NT2/D1 (cell line): ENCODE measurements at regions not wholly inside any gene's neighbourhood (a gene's known extent, or its start where the extent isn't known, plus 50 kb on each side); places are given as distances from the start of the nearest gene placed in this dataset.
"Not testable (repeated sequence)": the region's sequence is repeated elsewhere in the genome, so short reads cannot be mapped to it uniquely, and the experiment has no call there.

Experiments
- DNase-seq: peaks from one replicate; pipeline ENCODE4 v3.0.0-alpha.2; 2011; ENCODE audit warnings: low read depth, low spot score
- H3K27me3 ChIP-seq: 2 replicates; pipeline ENCODE4 v1.6.0; 2011; ENCODE audit warnings: mild to moderate bottlenecking; ENCODE audit not compliant: insufficient read length, insufficient read depth
- H3K36me3 ChIP-seq: 2 replicates; pipeline ENCODE4 v1.6.1; 2011; ENCODE audit warnings: mild to moderate bottlenecking, low read length, mixed read lengths; ENCODE audit not compliant: insufficient read depth, insufficient read length
- H3K4me1 ChIP-seq: 2 replicates; pipeline ENCODE4 v1.5.1; 2011; ENCODE audit not compliant: insufficient read depth, insufficient read length
- H3K4me3 ChIP-seq: 2 replicates; pipeline ENCODE4 v1.5.1; 2011; ENCODE audit warnings: low read depth; ENCODE audit not compliant: insufficient read length
- H3K9ac ChIP-seq: 2 replicates; pipeline ENCODE4 v1.6.0; 2011; ENCODE audit warnings: low read depth; ENCODE audit not compliant: insufficient read length
- H3K9me3 ChIP-seq: 2 replicates; pipeline ENCODE4 v1.5.1; 2011; ENCODE audit warnings: mild to moderate bottlenecking, low read length; ENCODE audit not compliant: insufficient read depth
- SUZ12 ChIP-seq: IDR thresholded peaks from 2 replicates; pipeline ENCODE4 v1.6.1; 2011; ENCODE audit not compliant: insufficient read length, insufficient read depth; ENCODE audit errors: extremely low read depth
- YY1 ChIP-seq: IDR thresholded peaks from 2 replicates; pipeline ENCODE4 v1.6.1; 2011; ENCODE audit not compliant: insufficient read length, insufficient read depth
- ZNF274 ChIP-seq: IDR thresholded peaks from 2 replicates; pipeline ENCODE4 v1.6.1; 2011; ENCODE audit warnings: mild to moderate bottlenecking, low read depth, low read length

- TF ChIP-seq SUZ12: no peak
- H3K9ac ChIP-seq: no peak overlapping the region
- no peak for DNase-seq
- no peaks in the 10 kb centered on the region for H3K9me3 ChIP-seq
- no peaks in the 10 kb centered on the region for H3K36me3 ChIP-seq
- H3K4me3 ChIP-seq: no peak overlapping the region
- no peaks in the 10 kb centered on the region for H3K4me1 ChIP-seq
- H3K27me3 ChIP-seq: no peaks in the 10 kb centered on the region
Measured at GRCh38 chr7:46286356-46286755, 365.3 kb upstream of the IGFBP3 start.

GRCh38 chr7:46285878-46286277 lies 364.8 kb upstream of the IGFBP3 start:
- no peaks in the 10 kb centered on the region for H3K9me3 ChIP-seq
- no peaks in the 10 kb centered on the region for H3K27me3 ChIP-seq
- no peak for DNase-seq
- no peak overlapping the region for H3K4me3 ChIP-seq
- H3K36me3 ChIP-seq: no peaks in the 10 kb centered on the region
- TF ChIP-seq SUZ12 (no peak), YY1 (no peak), ZNF274 (no peak)
- H3K9ac ChIP-seq: no peak overlapping the region
- no peaks in the 10 kb centered on the region for H3K4me1 ChIP-seq

GRCh38 chr7:46283852-46284251 lies 362.8 kb upstream of the IGFBP3 start:
- H3K36me3 ChIP-seq: no peaks in the 10 kb centered on the region
- H3K4me3 ChIP-seq: no peak overlapping the region
- no peak for TF ChIP-seq YY1
- TF ChIP-seq SUZ12: no peak
- TF ChIP-seq ZNF274: no peak
- H3K9ac ChIP-seq: no peak overlapping the region
- no peaks in the 10 kb centered on the region for H3K9me3 ChIP-seq
- no peak for DNase-seq
- no peaks in the 10 kb centered on the region for H3K27me3 ChIP-seq
- no peaks in the 10 kb centered on the region for H3K4me1 ChIP-seq

GRCh38 chr7:46282155-46282554 lies 361.1 kb upstream of the IGFBP3 start:
- Histone ChIP-seq H3K9me3 (peaks cover 8% of the 10 kb centered on the region; the same call in 1 of the 2 replicates), H3K9ac (no peak overlapping the region), H3K4me3 (no peak overlapping the region), H3K4me1 (no peaks in the 10 kb centered on the region), H3K27me3 (no peaks in the 10 kb centered on the region), H3K36me3 (no peaks in the 10 kb centered on the region)
- peak; percentile 33 for DNase-seq
- TF ChIP-seq ZNF274: no peak
- TF ChIP-seq SUZ12: no peak
- no peak for TF ChIP-seq YY1

GRCh38 chr7:46281071-46281470 lies 360.0 kb upstream of the IGFBP3 start:
- peaks cover 8% of the 10 kb centered on the region; the same call in 1 of the 2 replicates for H3K9me3 ChIP-seq
- H3K27me3 ChIP-seq: no peaks in the 10 kb centered on the region
- H3K4me3 ChIP-seq: no peak overlapping the region
- no peak for TF ChIP-seq ZNF274
- TF ChIP-seq SUZ12: no peak
- no peak for TF ChIP-seq YY1
- DNase-seq: no peak
- no peaks in the 10 kb centered on the region for H3K4me1 ChIP-seq
- no peaks in the 10 kb centered on the region for H3K36me3 ChIP-seq
- H3K9ac ChIP-seq: no peak overlapping the region

- no peak overlapping the region for H3K9ac ChIP-seq
- TF ChIP-seq ZNF274: no peak
- TF ChIP-seq YY1: no peak
- no peak for TF ChIP-seq SUZ12
- no peak overlapping the region for H3K4me3 ChIP-seq
- no peaks in the 10 kb centered on the region for H3K4me1 ChIP-seq
- no peaks in the 10 kb centered on the region for H3K27me3 ChIP-seq
- no peaks in the 10 kb centered on the region for H3K36me3 ChIP-seq
- H3K9me3 ChIP-seq: peaks cover 8% of the 10 kb centered on the region; the same call in 1 of the 2 replicates
- no peak for DNase-seq
Measured at GRCh38 chr7:46279290-46279689, 358.2 kb upstream of the IGFBP3 start.

- Histone ChIP-seq H3K4me3 (no peak overlapping the region), H3K27me3 (no peaks in the 10 kb centered on the region), H3K9me3 (peaks cover 29% of the 10 kb centered on the region), H3K9ac (no peak overlapping the region), H3K4me1 (no peaks in the 10 kb centered on the region), H3K36me3 (no peaks in the 10 kb centered on the region)
- no peak for TF ChIP-seq YY1
- TF ChIP-seq ZNF274: no peak
- no peak for TF ChIP-seq SUZ12
- no peak for DNase-seq
Measured at GRCh38 chr7:46264646-46265045, 343.6 kb upstream of the IGFBP3 start.

- not testable (repeated sequence) for H3K4me1 ChIP-seq, DNase-seq, H3K4me3 ChIP-seq, H3K36me3 ChIP-seq, H3K27me3 ChIP-seq, H3K9ac ChIP-seq
- peaks cover 29% of the 10 kb centered on the region for H3K9me3 ChIP-seq
Measured at GRCh38 chr7:46261638-46262037, 340.6 kb upstream of the IGFBP3 start.
